Uterus (tissue), 2 donors: ENCODE measurements at regions not wholly inside any gene's neighbourhood (a gene's known extent, or its start where the extent isn't known, plus 50 kb on each side); places are given as distances from the start of the nearest gene placed in this dataset.

Source experiments
- POLR2A ChIP-seq, 2 donors: fragments of 450-650 bp; IDR thresholded peaks; one replicate each; pipeline ENCODE4 v1.6.1; 2016; ENCODE audit warnings: antibody characterized with exemption in 2 of 2, mild to moderate bottlenecking in 1 of 2, moderate library complexity in 1 of 2
- TF ChIP-seq, protein P1 (sequence below), 4 experiments: fragments of 200-600 bp in 2 of 4; fragments of 450-650 bp in 2 of 4; sonication (generic) in 2 of 4; IDR thresholded peaks; one replicate each; pipeline ENCODE4 v1.5.1; 2016 to 2019; ENCODE audit warnings: antibody characterized with exemption in 4 of 4, mild to moderate bottlenecking in 2 of 4, moderate library complexity in 1 of 4

DNA sequence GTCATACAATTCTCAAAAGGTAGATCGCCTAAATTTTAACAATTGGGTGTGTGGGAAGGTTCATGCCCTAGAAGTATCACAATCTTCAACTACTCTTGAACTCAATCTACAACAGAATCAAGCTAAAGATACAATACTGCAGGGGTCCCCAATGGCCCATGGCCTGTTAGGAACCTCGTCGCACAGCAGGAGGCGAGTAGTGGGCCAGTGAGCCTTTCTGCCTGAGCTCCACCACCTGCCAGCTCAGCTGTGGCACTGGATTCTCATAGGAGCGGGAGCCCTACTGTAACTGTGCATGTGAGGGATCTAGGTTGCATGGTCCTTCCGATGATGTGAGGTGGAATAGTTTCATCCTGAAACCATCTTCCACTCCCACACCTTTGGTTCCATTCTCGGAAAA, 230.6 kb downstream of the KLF12 start:
- TF ChIP-seq, protein P1, sequence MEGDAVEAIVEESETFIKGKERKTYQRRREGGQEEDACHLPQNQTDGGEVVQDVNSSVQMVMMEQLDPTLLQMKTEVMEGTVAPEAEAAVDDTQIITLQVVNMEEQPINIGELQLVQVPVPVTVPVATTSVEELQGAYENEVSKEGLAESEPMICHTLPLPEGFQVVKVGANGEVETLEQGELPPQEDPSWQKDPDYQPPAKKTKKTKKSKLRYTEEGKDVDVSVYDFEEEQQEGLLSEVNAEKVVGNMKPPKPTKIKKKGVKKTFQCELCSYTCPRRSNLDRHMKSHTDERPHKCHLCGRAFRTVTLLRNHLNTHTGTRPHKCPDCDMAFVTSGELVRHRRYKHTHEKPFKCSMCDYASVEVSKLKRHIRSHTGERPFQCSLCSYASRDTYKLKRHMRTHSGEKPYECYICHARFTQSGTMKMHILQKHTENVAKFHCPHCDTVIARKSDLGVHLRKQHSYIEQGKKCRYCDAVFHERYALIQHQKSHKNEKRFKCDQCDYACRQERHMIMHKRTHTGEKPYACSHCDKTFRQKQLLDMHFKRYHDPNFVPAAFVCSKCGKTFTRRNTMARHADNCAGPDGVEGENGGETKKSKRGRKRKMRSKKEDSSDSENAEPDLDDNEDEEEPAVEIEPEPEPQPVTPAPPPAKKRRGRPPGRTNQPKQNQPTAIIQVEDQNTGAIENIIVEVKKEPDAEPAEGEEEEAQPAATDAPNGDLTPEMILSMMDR (IDR thresholded peaks at IDR 0.05), result no peak
- TF ChIP-seq POLR2A (IDR thresholded peaks at IDR 0.05), result no peak
